B cell (primary cell): ENCODE measurements at regions not wholly inside any gene's neighbourhood (a gene's known extent, or its start where the extent isn't known, plus 50 kb on each side); places are given as distances from the start of the nearest gene placed in this dataset.

Experiments
- ATAC-seq: fragments of 200-7000 bp; cut with Tn5 transposase; one replicate; pipeline ENCODE4 v1.10.0; 2021; ENCODE audit warnings: low read depth, mild to moderate bottlenecking, moderate number of reproducible peaks, moderate library complexity
- CTCF ChIA-PET: fragments of 350-600 bp; sonication (Branson Sonifier 250); formaldehyde crosslinking; loops from one replicate; lab custom pipeline; 2021; ENCODE audit warnings: antibody characterized with exemption, inconsistent platforms; lab: Charles Lee
- POLR2A ChIA-PET: fragments of 350-600 bp; sonication (Branson Sonifier 250); formaldehyde crosslinking; loops from one replicate; lab custom pipeline; 2021; ENCODE audit warnings: antibody characterized with exemption; lab: Charles Lee
- DNase-seq: peaks from one replicate; pipeline ENCODE4 v3.0.0; 2013
- H2AFZ ChIP-seq: 2 replicates; pipeline ENCODE4 v1.6.1; 2012; ENCODE audit warnings: mild to moderate bottlenecking, low read depth, low read length; ENCODE audit not compliant: insufficient read depth, poor library complexity, severe bottlenecking
- H3K27ac ChIP-seq, 2 donors: 1 replicate in 1 of 2; 2 replicates in 1 of 2; pipeline ENCODE4 v1.5.1; 2012 to 2013; ENCODE audit warnings: low read length in 2 of 2, mild to moderate bottlenecking in 2 of 2, moderate library complexity in 1 of 2
- H3K27me3 ChIP-seq, 4 experiments: fragments of 200-600 bp in 1 of 4; sonication (generic) in 1 of 4; replicated peaks in 1 of 4; 1 replicate in 2 of 4; 2 replicates in 2 of 4; pipeline versions ENCODE4 v1.6.1 to v1.7.0; 2013 to 2016; ENCODE audit warnings: low read length in 3 of 4, mild to moderate bottlenecking in 2 of 4, mixed read lengths in 1 of 4, moderate library complexity in 1 of 4; ENCODE audit not compliant: insufficient read depth in 4 of 4, control insufficient read depth in 3 of 4; ENCODE audit errors: control extremely low read depth in 1 of 4
- H3K36me3 ChIP-seq, 2 experiments: replicated peaks in 1 of 2; 1 replicate in 1 of 2; 2 replicates in 1 of 2; pipeline versions ENCODE4 v1.6.1 to v1.7.1; 2013; ENCODE audit warnings: low read length in 1 of 2; ENCODE audit not compliant: insufficient read depth in 2 of 2, control insufficient read depth in 1 of 2; ENCODE audit errors: control extremely low read depth in 1 of 2, extremely low read depth in 1 of 2
- H3K4me1 ChIP-seq, 2 donors: fragments of 200-600 bp in 1 of 2; sonication (generic) in 1 of 2; 1 replicate in 1 of 2; 2 replicates in 1 of 2; pipeline versions ENCODE4 v1.5.1 to v1.6.1; 2013 to 2017; ENCODE audit warnings: low read length in 2 of 2; ENCODE audit not compliant: control insufficient read depth in 2 of 2, insufficient read depth in 2 of 2
- H3K4me2 ChIP-seq: replicated peaks from 2 replicates; pipeline ENCODE3; 2012; ENCODE audit warnings: mild to moderate bottlenecking, low read depth, low read length; ENCODE audit not compliant: poor library complexity, severe bottlenecking
- H3K4me3 ChIP-seq, 5 experiments: fragments of 200-600 bp in 1 of 5; sonication (generic) in 1 of 5; 1 replicate in 3 of 5; 2 replicates in 2 of 5; pipeline versions ENCODE4 v1.5.1 to v1.7.0; 2011 to 2016; ENCODE audit warnings: low read length in 4 of 5, mild to moderate bottlenecking in 4 of 5, low read depth in 2 of 5, control low read depth in 1 of 5, moderate library complexity in 1 of 5; ENCODE audit not compliant: insufficient read depth in 1 of 5; ENCODE audit errors: control extremely low read depth in 1 of 5, extremely low read depth in 1 of 5
- H3K79me2 ChIP-seq: fragments of 200-600 bp; sonication (generic); one replicate; pipeline ENCODE4 v1.6.0; 2016; ENCODE audit warnings: low read length; ENCODE audit not compliant: control insufficient read depth, insufficient read depth
- H3K9ac ChIP-seq: fragments of 200-600 bp; sonication (generic); 2 replicates; pipeline ENCODE4 v1.6.1; 2017; ENCODE audit warnings: mild to moderate bottlenecking, low read length, moderate library complexity
- H3K9me3 ChIP-seq, 3 donors: one replicate each; pipeline versions ENCODE4 v1.6.1 to v1.7.1; 2013; ENCODE audit warnings: low read length in 2 of 3; ENCODE audit not compliant: control insufficient read depth in 2 of 3, insufficient read depth in 1 of 3; ENCODE audit errors: control extremely low read depth in 1 of 3
- H4K20me1 ChIP-seq: 2 replicates; pipeline ENCODE4 v1.6.0; 2012; ENCODE audit warnings: mild to moderate bottlenecking, low read length; ENCODE audit not compliant: insufficient read depth, control insufficient read depth, poor library complexity, severe bottlenecking
- H3K27ac Mint-ChIP-seq: one replicate; pipeline ENCODE4 v1.8.0; 2021; ENCODE audit warnings: mixed read lengths
- H3K27me3 Mint-ChIP-seq: one replicate; pipeline ENCODE4 v1.8.0; 2021; ENCODE audit warnings: mixed read lengths
- H3K4me1 Mint-ChIP-seq: one replicate; pipeline ENCODE4 v1.8.0; 2021; ENCODE audit warnings: mixed read lengths
- H3K4me3 Mint-ChIP-seq: one replicate; pipeline ENCODE4 v1.8.0; 2021; ENCODE audit warnings: mixed read lengths
- H3K9me3 Mint-ChIP-seq: one replicate; pipeline ENCODE4 v1.8.0; 2022; ENCODE audit warnings: mixed read lengths; ENCODE audit not compliant: insufficient read depth
- EZH2 ChIP-seq: IDR thresholded peaks from 2 replicates; pipeline ENCODE4 v1.6.1; 2012; ENCODE audit warnings: borderline replicate concordance, low read depth, mild to moderate bottlenecking, moderate library complexity, low read length; ENCODE audit not compliant: insufficient read depth, poor library complexity, severe bottlenecking
- WGBS: methylation state at CpG from one replicate; pipeline ENCODE4 v1.1.5; 2013; ENCODE audit warnings: missing lambda C conversion rate; ENCODE audit not compliant: insufficient coverage; 5-methylcytosine and 5-hydroxymethylcytosine counted together
- intact Hi-C: fragments of 100-400 bp; cut with micrococcal nuclease; formaldehyde crosslinking; loops from one replicate; pipeline ENCODE4 v1.10.0; 2022
- TF ChIP-seq, protein P1 (sequence below): fragments of 200-600 bp; IDR thresholded peaks from one replicate; pipeline ENCODE4 v1.8.0; 2022; ENCODE audit warnings: antibody characterized with exemption, mild to moderate bottlenecking

DNA sequence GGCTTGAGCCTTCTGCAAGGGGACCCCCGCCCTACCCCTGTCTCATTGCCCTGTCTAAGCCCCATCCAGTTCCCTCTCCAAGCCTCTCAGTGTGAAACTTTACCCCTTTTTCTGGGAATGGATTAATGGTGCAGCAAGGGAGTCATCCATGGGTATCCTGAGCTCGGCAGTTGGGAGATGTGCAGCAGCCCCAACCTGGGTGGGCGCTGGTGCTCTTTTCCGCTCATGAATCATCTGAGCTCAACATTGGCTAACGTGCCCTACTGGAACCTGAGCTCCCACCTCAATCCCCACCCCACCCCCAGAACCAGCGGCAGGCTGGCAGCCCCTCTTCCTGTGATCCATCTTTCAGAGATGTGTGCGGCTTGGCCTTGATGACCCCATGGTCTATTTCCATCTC, 130.3 kb upstream of the MSX1 start:
- Histone ChIP-seq H3K9ac (no peak overlapping the region), H3K4me3 (no peak overlapping the region), H4K20me1 (no peaks in the 10 kb centered on the region), H3K27ac (no peak overlapping the region), H3K9me3 (peaks cover 0 to 41% (median 29%) of the 10 kb centered on the region in 3 donors), H3K36me3 (no peaks in the 10 kb centered on the region), H3K4me2 (no peak overlapping the region), H3K27me3 (no peaks in the 10 kb centered on the region), H3K4me1 (no peaks in the 10 kb centered on the region), H2AFZ (no peak overlapping the region), H3K79me2 (no peaks in the 10 kb centered on the region)
- Mint-ChIP-seq H3K4me3 (no peak overlapping the region), H3K4me1 (no peaks in the 10 kb centered on the region), H3K27ac (no peak overlapping the region), H3K27me3 (no peaks in the 10 kb centered on the region), H3K9me3 (peaks cover 17% of the 10 kb centered on the region)
- intact Hi-C loops: no loop called here
- ChIA-PET POLR2A (no interaction called here), CTCF (no interaction called here)
- WGBS: 94% methylated on average over 6 of the region's 7 CpGs
- no peak for TF ChIP-seq EZH2
- TF ChIP-seq, protein P1, sequence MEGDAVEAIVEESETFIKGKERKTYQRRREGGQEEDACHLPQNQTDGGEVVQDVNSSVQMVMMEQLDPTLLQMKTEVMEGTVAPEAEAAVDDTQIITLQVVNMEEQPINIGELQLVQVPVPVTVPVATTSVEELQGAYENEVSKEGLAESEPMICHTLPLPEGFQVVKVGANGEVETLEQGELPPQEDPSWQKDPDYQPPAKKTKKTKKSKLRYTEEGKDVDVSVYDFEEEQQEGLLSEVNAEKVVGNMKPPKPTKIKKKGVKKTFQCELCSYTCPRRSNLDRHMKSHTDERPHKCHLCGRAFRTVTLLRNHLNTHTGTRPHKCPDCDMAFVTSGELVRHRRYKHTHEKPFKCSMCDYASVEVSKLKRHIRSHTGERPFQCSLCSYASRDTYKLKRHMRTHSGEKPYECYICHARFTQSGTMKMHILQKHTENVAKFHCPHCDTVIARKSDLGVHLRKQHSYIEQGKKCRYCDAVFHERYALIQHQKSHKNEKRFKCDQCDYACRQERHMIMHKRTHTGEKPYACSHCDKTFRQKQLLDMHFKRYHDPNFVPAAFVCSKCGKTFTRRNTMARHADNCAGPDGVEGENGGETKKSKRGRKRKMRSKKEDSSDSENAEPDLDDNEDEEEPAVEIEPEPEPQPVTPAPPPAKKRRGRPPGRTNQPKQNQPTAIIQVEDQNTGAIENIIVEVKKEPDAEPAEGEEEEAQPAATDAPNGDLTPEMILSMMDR: no peak
- ATAC-seq (no peak), DNase-seq (no peak)

DNA sequence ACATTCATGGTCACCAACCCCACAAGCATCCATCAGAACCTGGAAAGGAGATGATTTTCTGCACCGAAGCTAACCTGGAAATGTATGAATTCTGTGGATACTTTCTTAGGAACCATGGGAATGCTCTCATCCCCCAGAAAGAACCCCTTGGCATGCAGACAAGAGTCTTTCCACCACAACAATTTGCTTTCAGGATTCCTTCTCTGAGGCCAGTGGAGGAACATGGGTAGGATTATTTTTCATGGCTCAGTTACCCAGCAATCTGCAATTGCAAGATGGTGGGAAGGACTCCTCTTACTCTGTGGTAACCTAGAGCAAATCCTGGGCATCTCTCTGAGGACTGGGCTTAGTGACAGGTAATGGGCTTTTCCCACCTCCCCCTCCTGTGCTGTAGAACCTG, 131.9 kb upstream of the MSX1 start:
- ChIA-PET CTCF (no interaction called here), POLR2A (no interaction called here)
- no peaks in the 10 kb centered on the region for H4K20me1 ChIP-seq
- Mint-ChIP-seq H3K4me3 (no peak overlapping the region), H3K9me3 (peaks cover 16% of the 10 kb centered on the region), H3K27me3 (no peaks in the 10 kb centered on the region), H3K4me1 (no peaks in the 10 kb centered on the region), H3K27ac (no peak overlapping the region)
- no peaks in the 10 kb centered on the region for H3K79me2 ChIP-seq
- no peak for TF ChIP-seq EZH2
- TF ChIP-seq, protein P1: no peak
- no peaks in the 10 kb centered on the region for H3K4me1 ChIP-seq
- H3K27me3 ChIP-seq: no peaks in the 10 kb centered on the region
- H3K36me3 ChIP-seq: no peaks in the 10 kb centered on the region
- intact Hi-C loops: no loop called here
- no peak overlapping the region for H3K27ac ChIP-seq
- DNase-seq: no peak
- H3K4me2 ChIP-seq: no peak overlapping the region
- no CpG with 5 or more reads among the region's 1 CpG for WGBS
- peaks cover 0 to 44% (median 30%) of the 10 kb centered on the region in 3 donors for H3K9me3 ChIP-seq
- no peak overlapping the region for H2AFZ ChIP-seq
- ATAC-seq: no peak
- H3K4me3 ChIP-seq: no peak overlapping the region
- H3K9ac ChIP-seq: no peak overlapping the region
